22Rv1 (cell line): ENCODE measurements at regions not wholly inside any gene's neighbourhood (a gene's known extent, or its start where the extent isn't known, plus 50 kb on each side); places are given as distances from the start of the nearest gene placed in this dataset.

Experiments
- H3K27ac ChIP-seq: fragments of 450-650 bp; 2 replicates; pipeline ENCODE4 v1.5.1; 2017
- ZFX ChIP-seq: fragments of 450-650 bp; IDR thresholded peaks from 2 replicates; pipeline ENCODE4 v1.6.1; 2017; ENCODE audit warnings: antibody characterized with exemption, borderline replicate concordance
- TF ChIP-seq, protein P1 (sequence below): fragments of 450-650 bp; IDR thresholded peaks from 2 replicates; pipeline ENCODE4 v1.5.1; 2017; ENCODE audit warnings: mild to moderate bottlenecking

GRCh38 chr21:19999369-20000272, 998.6 kb upstream of the NCAM2 start:
- TF ChIP-seq, protein P1, sequence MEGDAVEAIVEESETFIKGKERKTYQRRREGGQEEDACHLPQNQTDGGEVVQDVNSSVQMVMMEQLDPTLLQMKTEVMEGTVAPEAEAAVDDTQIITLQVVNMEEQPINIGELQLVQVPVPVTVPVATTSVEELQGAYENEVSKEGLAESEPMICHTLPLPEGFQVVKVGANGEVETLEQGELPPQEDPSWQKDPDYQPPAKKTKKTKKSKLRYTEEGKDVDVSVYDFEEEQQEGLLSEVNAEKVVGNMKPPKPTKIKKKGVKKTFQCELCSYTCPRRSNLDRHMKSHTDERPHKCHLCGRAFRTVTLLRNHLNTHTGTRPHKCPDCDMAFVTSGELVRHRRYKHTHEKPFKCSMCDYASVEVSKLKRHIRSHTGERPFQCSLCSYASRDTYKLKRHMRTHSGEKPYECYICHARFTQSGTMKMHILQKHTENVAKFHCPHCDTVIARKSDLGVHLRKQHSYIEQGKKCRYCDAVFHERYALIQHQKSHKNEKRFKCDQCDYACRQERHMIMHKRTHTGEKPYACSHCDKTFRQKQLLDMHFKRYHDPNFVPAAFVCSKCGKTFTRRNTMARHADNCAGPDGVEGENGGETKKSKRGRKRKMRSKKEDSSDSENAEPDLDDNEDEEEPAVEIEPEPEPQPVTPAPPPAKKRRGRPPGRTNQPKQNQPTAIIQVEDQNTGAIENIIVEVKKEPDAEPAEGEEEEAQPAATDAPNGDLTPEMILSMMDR: no peak
- no peak for TF ChIP-seq ZFX
- no peak overlapping the region for H3K27ac ChIP-seq

DNA sequence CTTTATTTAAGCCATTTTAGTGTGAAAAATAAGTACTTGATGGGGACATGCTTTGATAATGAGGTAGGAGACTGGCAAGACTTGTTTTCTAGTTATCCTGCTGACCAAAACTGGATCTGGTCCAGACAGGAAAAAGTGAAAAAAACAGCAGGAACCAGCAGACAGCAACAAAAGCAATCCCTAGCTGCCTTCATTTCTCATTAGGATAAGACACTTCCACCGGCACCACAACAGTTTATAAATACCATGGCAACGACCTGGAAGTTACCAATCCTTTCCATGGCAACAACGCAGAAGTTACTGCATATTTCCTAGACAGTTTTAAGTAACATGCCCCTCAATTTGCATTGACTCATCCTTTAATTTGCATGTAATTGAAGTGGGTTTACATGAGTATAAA, 993.8 kb upstream of the NCAM2 start:
- TF ChIP-seq, protein P1: no peak
- no peak for TF ChIP-seq ZFX
- no peak overlapping the region for H3K27ac ChIP-seq

DNA sequence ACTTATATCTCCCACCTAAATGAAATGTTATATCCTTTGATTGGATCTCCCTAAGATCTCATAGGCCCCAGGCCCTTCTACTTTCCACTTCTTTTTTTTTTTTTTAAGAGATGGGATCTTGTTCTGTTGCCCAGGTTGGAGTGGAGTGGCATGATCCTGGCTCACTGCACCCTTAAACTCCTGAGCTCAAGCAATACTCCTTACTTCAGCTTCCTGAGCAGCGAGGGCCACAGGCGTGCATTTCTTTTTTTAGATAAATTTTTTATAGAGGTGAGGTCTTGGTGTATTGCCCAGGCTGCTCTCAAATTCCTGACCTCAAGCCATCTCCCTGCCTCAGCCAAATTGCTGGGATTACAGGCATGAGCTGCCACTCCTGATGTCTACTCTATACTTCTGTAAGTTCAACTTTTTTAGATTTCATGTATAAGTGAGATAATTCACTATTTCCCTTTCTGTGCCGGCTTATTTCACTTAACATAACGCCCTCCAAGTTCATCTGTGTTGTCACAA, 987.5 kb upstream of the NCAM2 start:
- no peak overlapping the region for H3K27ac ChIP-seq
- TF ChIP-seq, protein P1: no peak
- no peak for TF ChIP-seq ZFX

GRCh38 chr21:20013851-20014250, 984.4 kb upstream of the NCAM2 start:
- H3K27ac ChIP-seq: no peak overlapping the region
- TF ChIP-seq, protein P1: no peak

- no peak overlapping the region for H3K27ac ChIP-seq
- no peak for TF ChIP-seq ZFX
- TF ChIP-seq, protein P1: no peak
Measured at GRCh38 chr21:20016435-20017005, 981.7 kb upstream of the NCAM2 start.

DNA sequence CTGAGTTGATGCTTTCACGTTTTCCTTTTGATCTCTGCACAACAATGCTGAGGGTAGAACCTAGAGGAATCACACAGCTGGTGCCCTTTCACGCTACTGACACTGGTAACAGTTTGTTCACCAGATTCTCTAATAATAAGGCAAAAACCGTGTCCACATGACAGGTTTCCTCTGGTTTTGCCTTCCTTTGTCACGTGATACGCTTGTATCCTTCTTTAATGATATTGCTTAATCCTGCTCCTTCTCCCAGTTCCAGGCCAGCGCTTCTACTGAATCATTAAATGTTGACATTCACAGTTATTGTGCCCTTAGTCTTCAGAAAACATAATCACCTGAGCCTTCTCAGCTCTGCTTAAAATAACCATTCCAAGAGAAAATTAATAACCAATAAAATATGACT, 978.2 kb upstream of the NCAM2 start:
- H3K27ac ChIP-seq: no peak overlapping the region
- TF ChIP-seq ZFX: no peak
- TF ChIP-seq, protein P1: no peak

DNA sequence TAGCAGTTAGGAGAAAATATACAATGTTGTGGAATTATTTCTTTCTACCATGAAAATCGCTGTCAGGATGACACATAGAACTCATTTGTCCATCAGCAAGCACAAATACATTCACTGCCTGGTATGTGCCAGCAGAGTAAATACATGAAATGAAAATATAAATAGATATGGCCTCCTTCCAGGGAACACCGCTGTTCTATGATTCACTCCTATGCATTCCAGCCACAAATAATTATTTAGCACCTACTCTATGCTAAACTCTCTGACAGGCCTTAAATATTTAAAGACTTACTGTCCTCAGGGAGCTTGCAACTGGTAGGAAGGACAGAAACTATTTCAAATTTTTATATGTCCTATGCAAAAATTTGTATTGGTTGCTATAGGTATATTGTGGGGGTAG, 975.0 kb upstream of the NCAM2 start:
- TF ChIP-seq, protein P1: no peak
- TF ChIP-seq ZFX: no peak
- H3K27ac ChIP-seq: no peak overlapping the region
